Fibroblast of mammary gland (primary cell): ENCODE measurements at regions not wholly inside any gene's neighbourhood (a gene's known extent, or its start where the extent isn't known, plus 50 kb on each side); places are given as distances from the start of the nearest gene placed in this dataset.

Experiments used
- DNase-seq: peaks from one replicate; pipeline ENCODE4 v3.0.0-alpha.2; 2010; ENCODE audit warnings: low read depth
- H3K4me3 ChIP-seq: 2 replicates; pipeline ENCODE4 v1.5.1; 2011; ENCODE audit warnings: low read depth, mild to moderate bottlenecking, low read length, moderate library complexity; ENCODE audit not compliant: control insufficient read depth
- TF ChIP-seq, protein P1 (sequence below): conservative IDR thresholded peaks from 2 replicates; pipeline ENCODE4 v1.5.1; 2011; ENCODE audit warnings: low read depth, low read length, inconsistent platforms; ENCODE audit not compliant: control insufficient read depth, insufficient read depth

DNA sequence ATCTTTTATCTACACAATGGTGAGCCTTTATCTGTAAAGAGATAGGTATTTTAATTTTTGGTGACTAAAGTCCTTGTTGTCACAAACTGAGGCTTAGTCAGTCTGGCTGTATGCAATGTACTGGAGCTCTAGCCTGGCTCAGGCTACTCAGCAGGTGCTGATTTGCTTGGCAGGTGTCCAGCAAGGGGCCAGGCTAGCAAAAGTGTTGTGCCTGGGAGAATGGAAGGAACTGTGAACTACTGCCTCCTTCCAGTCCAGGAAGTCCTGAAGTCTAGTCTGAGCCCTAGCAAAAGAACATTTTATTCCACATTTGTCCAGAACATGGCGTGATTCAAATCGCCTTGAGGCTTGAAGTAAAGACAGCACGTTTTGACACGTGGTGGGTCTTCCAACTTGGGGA, 260.5 kb downstream of the CCDC85A start:
- no peak for DNase-seq
- TF ChIP-seq, protein P1, sequence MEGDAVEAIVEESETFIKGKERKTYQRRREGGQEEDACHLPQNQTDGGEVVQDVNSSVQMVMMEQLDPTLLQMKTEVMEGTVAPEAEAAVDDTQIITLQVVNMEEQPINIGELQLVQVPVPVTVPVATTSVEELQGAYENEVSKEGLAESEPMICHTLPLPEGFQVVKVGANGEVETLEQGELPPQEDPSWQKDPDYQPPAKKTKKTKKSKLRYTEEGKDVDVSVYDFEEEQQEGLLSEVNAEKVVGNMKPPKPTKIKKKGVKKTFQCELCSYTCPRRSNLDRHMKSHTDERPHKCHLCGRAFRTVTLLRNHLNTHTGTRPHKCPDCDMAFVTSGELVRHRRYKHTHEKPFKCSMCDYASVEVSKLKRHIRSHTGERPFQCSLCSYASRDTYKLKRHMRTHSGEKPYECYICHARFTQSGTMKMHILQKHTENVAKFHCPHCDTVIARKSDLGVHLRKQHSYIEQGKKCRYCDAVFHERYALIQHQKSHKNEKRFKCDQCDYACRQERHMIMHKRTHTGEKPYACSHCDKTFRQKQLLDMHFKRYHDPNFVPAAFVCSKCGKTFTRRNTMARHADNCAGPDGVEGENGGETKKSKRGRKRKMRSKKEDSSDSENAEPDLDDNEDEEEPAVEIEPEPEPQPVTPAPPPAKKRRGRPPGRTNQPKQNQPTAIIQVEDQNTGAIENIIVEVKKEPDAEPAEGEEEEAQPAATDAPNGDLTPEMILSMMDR = no peak
- H3K4me3 ChIP-seq = no peak overlapping the region

GRCh38 chr2:56448403-56449001, 264.7 kb downstream of the CCDC85A start:
- no peak for DNase-seq
- TF ChIP-seq, protein P1 = no peak
- no peak overlapping the region for H3K4me3 ChIP-seq

DNA sequence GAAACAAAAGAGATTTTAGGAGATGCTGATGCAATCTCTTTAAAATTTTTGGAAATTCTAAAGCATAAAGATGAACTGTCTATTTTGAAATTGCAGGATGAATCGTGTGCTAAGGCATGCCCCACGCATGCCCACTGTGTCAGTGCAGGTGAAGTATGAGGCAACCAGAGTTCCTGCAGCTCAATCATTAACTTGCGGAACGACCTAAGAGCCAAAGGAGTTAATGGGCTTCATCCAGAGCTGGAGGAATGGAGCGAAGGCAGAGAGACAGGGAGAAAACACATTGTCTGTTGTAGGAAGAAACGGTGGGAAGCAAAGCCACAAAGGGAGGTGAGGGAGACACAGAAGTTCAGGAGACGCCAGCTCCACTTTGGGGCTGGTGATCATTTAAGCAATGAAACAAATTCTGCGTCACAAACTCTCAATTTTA, 265.2 kb downstream of the CCDC85A start:
- no peak for DNase-seq
- TF ChIP-seq, protein P1 = no peak
- H3K4me3 ChIP-seq = no peak overlapping the region

DNA sequence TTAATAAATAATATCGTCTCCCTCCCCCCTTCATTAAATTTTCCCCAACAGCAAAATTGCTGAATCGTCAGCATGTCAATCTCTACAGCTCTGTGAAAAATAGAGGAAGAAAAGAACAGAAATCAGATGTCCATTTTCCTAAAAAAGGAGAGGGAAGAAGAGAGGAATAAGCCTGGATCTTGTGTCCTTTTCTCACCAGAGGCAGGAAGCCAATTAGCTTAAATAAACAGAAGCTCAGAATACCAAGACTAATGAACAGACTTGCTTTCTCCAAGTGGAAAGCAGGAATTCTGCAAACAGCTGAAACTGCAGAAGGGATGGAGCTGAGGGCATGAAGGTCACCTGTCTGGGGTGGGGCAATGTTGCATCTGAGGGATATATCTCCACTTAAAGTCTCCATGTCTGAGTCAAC, 265.7 kb downstream of the CCDC85A start:
- no peak overlapping the region for H3K4me3 ChIP-seq
- no peak for DNase-seq
- TF ChIP-seq, protein P1 = no peak

DNA sequence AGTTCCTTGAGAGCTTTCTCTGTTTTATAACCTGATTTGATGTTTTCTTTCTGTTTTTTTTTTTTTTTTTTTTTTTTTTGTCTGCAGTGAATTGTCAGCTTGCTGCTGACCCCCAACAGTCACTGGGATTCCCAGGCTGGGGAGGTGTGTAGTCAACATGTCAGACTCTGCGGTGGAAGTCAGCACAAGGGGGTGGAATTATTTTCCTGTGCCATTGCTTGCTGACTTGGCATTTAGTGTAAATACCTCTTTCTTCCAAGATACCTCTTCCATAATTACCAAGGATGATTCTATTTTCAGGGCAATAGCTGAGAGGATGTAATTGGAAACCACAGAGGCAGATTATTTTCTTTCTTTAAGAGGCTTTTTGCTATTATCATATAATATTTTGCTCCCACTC, 266.3 kb downstream of the CCDC85A start:
- TF ChIP-seq, protein P1 = no peak
- no peak overlapping the region for H3K4me3 ChIP-seq
- DNase-seq = no peak

DNA sequence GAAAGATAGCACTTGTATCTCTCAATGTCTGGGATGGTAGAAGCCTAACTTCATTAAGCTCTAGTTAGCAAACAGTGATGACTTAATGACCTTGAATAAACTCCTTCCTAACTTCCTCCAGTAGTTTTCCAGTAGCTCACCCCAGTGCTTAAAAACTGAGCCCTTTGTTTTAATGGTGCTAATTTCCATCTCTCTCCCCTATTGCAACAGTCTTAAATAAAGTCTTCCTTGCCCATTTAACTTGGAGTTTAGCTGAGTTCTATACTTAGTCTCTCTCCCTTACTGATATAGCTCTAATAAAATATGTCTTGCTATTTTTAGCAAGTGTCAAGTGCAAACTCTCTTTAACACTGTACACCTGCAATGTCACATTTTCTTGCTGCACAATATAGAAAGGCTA, 267.0 kb downstream of the CCDC85A start:
- no peak for DNase-seq
- no peak overlapping the region for H3K4me3 ChIP-seq
- TF ChIP-seq, protein P1 = no peak

DNA sequence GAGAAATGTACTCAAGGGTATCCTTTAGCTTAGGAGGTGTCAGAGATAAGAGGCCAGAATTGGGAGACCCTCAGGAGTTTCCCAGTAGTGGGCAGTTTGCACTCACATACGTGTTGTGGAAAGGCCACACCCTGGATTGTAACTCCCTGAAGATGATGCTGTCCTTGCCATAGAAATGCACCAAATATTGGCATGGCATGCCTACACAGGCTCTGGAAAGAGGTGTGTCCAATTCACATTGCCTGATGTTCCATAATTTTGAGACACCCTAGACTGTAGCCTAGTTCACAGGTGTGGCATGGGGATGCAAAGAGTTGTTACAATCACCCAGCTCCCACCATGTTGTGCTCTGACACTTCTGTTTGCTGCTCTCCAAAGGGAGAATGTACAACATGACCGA, 271.9 kb downstream of the CCDC85A start:
- no peak for DNase-seq
- TF ChIP-seq, protein P1 = no peak
- no peak overlapping the region for H3K4me3 ChIP-seq
